NCI-H345 treated with DMSO at 0.1 percent for 48 hours (cell line): ENCODE measurements at regions not wholly inside any gene's neighbourhood (a gene's known extent, or its start where the extent isn't known, plus 50 kb on each side); places are given as distances from the start of the nearest gene placed in this dataset.

Experiments used
- DNase-seq: peaks from one replicate; lab custom pipeline; 2025; ENCODE audit not compliant: unreplicated experiment; lab: John Stamatoyannopoulos, UW

DNA sequence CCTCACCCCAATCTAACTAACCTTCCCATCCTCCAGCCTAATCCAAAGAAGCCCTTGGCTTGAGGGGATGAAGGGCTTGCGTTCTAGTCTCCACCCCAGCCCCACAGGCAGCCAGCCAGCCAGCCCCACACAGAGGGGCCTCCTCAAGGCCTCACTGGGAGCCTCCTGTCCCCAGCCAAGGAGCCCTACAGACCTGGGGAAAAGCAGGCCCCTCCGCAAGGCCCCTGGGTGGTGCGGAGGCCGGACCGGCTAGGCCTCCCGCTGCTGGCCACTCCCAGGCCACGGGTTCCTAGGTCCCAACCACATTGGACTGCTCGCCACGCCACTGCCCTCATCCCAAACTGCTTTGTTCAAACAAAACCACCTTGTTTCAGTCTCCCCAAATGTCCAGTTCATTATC, 78.0 kb downstream of the ZIC5 start:
- DNase-seq, result no peak

DNA sequence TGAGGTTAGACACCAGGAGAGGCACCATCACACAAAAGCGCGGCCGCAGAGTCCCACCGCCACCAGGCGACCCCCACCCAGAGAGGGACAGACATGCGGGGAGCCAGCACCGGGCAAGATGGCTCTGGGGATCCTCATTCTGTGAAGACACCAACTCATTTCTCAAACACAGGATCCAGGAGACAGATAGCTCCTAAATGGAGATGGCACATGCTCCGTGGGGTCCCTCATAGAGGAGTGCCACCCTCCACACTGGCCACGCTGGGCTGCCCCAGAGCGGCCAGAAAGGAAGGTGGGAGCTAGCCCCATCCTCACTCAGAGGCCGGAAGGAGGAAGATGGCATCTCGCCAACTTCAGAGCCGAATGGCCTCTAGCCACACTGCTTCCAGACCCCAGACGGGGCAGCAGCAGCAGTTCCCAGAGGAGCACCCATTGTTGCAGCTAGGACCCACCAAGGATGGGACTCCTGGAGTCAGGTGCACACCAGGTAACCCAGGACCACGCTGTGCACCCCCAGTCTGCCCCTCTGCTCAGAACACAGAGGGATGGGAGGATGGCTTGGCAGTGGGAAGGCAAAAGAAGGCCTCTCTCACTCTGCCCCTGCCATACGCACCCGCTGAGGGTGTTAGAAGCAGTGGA, 78.6 kb downstream of the ZIC5 start:
- no peak for DNase-seq

DNA sequence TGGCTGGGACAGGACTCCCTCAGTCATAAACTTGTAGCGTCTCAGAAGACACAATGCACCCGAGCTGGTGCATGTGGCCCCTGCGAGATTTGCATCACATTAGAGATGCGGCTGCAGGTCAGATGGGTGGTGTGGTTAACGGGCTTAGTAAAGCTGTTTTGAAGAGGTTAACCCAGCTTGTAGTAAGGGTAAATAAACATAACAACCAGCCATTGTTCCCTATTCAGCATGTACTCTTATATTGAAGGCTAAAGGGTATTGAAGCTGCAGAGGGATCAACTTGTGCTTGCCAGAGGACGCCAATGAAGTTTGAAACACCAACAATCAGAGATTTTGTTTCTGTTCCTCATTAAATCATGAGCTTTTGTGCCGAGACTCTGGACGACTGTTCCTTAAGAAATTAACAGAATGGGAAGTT, 79.4 kb downstream of the ZIC5 start:
- DNase-seq, result no peak

GRCh38 chr13:99886706-99887105, 84.9 kb downstream of the ZIC5 start:
- DNase-seq, result no peak

DNA sequence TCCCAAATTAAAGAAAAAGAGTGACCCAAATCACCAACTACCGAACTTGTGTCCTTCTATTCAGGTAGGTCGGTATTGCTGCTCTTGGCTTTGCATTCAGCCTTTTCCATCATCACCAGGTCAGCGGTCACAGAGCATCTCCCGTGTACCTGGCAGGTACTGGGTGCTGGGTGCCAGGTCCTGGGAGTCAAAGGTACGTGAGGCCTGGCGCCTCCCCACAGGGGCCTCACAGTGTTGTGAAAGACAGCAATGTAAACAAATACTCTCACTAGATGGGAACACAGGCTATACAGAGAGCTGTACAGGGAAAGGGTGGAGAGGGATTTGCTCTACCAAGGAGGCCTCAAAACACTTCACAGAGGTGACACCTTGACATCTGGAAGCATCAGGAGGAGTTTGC, 86.7 kb downstream of the ZIC5 start:
- DNase-seq, result no peak

- DNase-seq, result no peak
Measured at GRCh38 chr13:99883805-99884204, 87.8 kb downstream of the ZIC5 start.

DNA sequence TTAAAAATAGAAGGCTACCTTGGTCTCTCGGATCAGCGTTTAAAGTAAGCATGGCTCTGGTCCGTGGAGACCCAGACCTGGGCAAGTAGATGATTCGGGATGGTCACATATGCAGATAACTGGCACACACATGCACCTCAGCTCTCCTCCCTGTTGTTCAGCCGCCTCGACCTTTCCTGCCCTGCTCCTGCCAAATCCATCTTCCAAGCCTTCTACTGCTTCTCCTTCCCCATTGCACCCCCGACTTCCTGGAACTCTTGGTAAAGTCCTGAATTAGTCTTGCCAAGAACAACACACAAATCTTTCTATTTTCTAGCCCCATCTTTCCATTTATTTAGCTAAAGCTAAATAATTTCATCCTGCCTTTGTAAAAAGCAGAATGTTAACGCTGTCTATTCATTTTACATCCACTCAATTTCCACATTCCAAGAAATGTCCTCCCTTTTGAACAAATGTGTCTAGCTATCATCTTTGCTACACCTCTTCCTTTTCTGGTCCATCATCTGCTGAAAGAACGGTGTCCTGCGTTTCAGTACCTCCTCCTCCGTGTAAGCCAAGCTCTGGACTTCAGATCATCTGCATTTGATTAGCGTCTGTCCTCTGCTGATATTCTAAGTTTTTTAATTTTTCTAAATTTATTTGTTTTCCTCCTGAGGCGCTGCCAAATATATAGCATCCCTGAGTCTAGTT, 92.5 kb downstream of the ZIC5 start:
- DNase-seq, result no peak

DNA sequence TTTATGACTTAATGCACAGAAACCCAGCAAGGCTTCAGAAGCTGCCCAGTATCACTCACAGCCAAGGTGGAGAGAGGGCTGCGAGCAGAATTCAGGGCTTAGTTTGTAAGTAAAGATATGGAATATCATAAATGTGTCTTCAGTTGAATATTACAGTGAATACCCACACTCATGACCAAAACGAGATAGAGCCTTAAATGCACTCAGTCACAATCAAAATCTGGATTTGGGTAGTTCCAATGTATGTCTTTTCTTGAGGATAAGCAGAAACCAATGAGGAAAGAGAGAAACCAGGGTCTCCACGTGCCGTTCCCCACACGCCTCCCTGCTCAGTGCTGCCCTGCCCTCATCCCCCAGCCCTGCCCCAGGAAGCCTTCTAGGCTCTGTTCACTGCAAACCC, 94.9 kb downstream of the ZIC5 start:
- DNase-seq, result no peak

GRCh38 chr13:99875391-99875790, 96.2 kb downstream of the ZIC5 start:
- DNase-seq, result no peak

- DNase-seq, result no peak
Measured at GRCh38 chr13:99873832-99874430, 97.6 kb downstream of the ZIC5 start.

DNA sequence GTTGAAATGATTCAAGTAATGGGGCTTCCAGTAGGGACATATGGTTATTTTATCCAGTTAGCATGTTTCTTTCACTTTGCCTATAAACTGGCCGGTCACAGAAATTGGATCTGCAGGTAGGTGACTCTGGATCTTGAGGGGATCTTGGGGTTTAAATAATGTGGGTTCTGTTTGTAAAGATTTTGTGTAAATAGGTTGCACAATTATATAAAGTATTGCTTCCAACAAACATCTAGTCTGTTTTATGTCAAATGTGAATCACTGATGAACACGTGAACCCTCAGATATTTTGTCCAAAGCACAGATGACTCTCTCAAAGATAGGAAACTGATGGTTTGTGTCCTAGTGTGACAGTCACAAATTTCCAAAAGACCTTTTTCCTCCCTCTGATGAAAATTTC, 98.4 kb downstream of the ZIC5 start:
- no peak for DNase-seq

- no peak for DNase-seq
Measured at GRCh38 chr13:99871249-99871898, 100.2 kb downstream of the ZIC5 start.

- no peak for DNase-seq
Measured at GRCh38 chr13:99870541-99870940, 101.0 kb downstream of the ZIC5 start.

DNA sequence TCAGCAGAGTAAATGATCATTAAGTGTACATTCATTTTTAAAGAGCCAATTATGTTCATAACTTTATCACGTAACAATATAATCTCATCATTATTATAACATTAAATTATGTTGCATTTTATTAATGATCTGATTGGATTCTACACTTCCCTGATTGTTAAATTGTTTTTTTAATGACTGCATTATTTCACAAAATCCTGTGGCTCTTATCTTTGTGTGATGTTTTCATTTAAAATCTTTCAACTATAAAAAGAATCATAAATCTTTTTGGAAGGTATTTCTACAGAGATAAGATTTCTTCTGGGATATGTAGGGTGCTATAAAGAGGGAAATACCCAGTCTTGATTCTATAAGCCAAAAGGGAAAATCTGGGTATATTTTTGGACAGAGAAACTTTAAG, 101.7 kb downstream of the ZIC5 start:
- DNase-seq, result no peak

DNA sequence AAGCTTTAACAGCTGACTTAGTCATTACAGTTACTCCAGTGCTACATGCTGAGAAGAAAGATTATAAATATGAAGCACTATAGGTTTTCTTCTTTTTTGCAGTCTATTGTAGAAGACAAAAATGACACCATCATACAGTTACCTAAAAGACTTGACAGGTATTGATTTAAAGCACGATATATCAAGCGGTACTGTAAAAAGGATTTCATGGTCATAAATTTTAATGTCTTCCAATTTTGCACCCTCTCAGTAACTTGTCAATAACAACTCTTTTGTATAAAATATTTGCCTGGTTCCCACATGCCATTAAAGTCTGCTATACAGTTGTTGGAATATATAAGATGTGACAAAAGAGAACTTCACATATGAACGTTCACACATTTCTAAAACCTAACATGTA, 102.8 kb downstream of the ZIC5 start:
- DNase-seq, result no peak

- DNase-seq, result no peak
Measured at GRCh38 chr13:99867535-99868257, 103.9 kb downstream of the ZIC5 start.

DNA sequence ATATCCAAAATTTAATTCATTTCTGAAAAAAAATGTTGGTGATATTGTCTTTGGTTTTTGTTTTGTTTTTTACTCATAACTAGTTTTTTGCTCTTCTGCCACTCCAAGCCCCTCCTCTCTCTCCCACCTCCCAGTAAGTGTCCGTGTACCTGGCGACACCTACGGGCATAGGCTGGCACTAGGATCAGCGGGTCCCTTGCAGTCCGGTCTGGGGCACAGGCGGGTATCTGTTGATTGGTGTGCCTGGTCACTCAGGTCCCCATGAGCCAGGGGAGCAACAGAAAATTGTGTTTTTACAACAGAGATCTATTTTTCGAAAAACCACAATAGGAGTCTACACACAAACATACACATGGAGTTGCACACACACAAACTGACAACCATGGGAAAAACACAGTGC, 104.8 kb downstream of the ZIC5 start:
- no peak for DNase-seq

DNA sequence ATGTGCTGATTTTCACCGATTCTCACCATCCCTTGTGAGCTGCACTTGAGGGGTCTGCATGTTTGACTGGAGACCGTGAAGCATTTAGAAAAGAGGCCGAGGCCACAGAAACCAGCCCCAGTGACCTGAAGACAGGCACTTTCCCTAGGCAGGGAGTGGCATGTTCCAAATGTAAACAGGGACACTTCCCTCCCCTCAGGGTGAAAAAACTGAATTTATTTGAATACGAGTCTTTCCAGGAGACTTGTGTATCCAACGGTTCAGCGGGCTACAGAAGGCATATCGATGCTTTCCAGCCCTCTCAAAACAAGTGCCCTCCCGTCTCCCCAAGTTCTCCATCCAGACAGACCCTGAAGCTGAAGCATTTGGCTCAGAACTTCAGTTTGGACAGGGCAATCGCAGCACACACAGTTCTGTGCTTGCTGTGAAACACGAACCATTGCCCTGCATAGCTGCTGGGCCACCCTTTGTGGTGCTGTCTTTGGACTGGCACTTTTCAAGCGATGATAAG, 106.1 kb downstream of the ZIC5 start:
- no peak for DNase-seq

- DNase-seq, result no peak
Measured at GRCh38 chr13:99864627-99864990, 107.0 kb downstream of the ZIC5 start.

- no peak for DNase-seq
Measured at GRCh38 chr13:99863789-99864626, 107.6 kb downstream of the ZIC5 start.
